Neural progenitor cell (in vitro differentiated cells): ENCODE measurements at regions not wholly inside any gene's neighbourhood (a gene's known extent, or its start where the extent isn't known, plus 50 kb on each side); places are given as distances from the start of the nearest gene placed in this dataset.
"Not testable (repeated sequence)": the region's sequence is repeated elsewhere in the genome, so short reads cannot be mapped to it uniquely, and the experiment has no call there.

ENCODE experiments used
- DNase-seq: peaks from one replicate; pipeline ENCODE4 v3.0.0-alpha.2; 2016; ENCODE audit warnings: low spot score
- H2AFZ ChIP-seq: fragments of 200-600 bp; sonication (generic); replicated peaks from 2 replicates; pipeline ENCODE4 v1.6.1; 2016; ENCODE audit warnings: antibody characterized with exemption
- H3F3A ChIP-seq: fragments of 200-600 bp; sonication (generic); 2 replicates; pipeline ENCODE4 v1.6.1; 2016; ENCODE audit warnings: antibody characterized with exemption, low read depth
- H3K27ac ChIP-seq: fragments of 200-600 bp; sonication (generic); 2 replicates; pipeline ENCODE4 v1.5.1; 2016; ENCODE audit warnings: mild to moderate bottlenecking
- H3K27me3 ChIP-seq: fragments of 200-600 bp; sonication (generic); 2 replicates; pipeline ENCODE4 v1.6.1; 2016; ENCODE audit warnings: mild to moderate bottlenecking, moderate library complexity
- H3K36me3 ChIP-seq: fragments of 200-600 bp; sonication (generic); 2 replicates; pipeline ENCODE4 v1.5.1; 2016
- H3K4me1 ChIP-seq: fragments of 200-600 bp; sonication (generic); 2 replicates; pipeline ENCODE4 v1.6.1; 2016; ENCODE audit warnings: mixed run types
- H3K4me2 ChIP-seq: fragments of 200-600 bp; sonication (generic); 2 replicates; pipeline ENCODE4 v1.6.1; 2016
- H3K4me3 ChIP-seq: fragments of 200-600 bp; sonication (generic); 2 replicates; pipeline ENCODE4 v1.5.1; 2016
- H3K79me2 ChIP-seq: fragments of 200-600 bp; sonication (generic); 2 replicates; pipeline ENCODE4 v1.6.1; 2016; ENCODE audit warnings: low read depth
- H3K9ac ChIP-seq: fragments of 200-600 bp; sonication (generic); 2 replicates; pipeline ENCODE4 v1.6.1; 2016
- H3K9me3 ChIP-seq: fragments of 200-600 bp; sonication (generic); 2 replicates; pipeline ENCODE4 v1.5.1; 2016; ENCODE audit warnings: low read depth
- H4K20me1 ChIP-seq: fragments of 200-600 bp; sonication (generic); 2 replicates; pipeline ENCODE4 v1.6.1; 2016; ENCODE audit warnings: low read depth
- H3K27ac Mint-ChIP-seq: 3 replicates; pipeline ENCODE4 v1.8.0; 2021; ENCODE audit warnings: mixed read lengths
- H3K27me3 Mint-ChIP-seq: 2 replicates; pipeline ENCODE4 v1.8.0; 2022; ENCODE audit warnings: low read depth, mild to moderate bottlenecking, inconsistent platforms, moderate library complexity, mixed read lengths; ENCODE audit not compliant: insufficient read depth
- H3K36me3 Mint-ChIP-seq: 3 replicates; pipeline ENCODE4 v1.8.0; 2021; ENCODE audit warnings: mixed read lengths
- H3K4me1 Mint-ChIP-seq: 3 replicates; pipeline ENCODE4 v1.8.0; 2021; ENCODE audit warnings: mixed read lengths
- H3K4me3 Mint-ChIP-seq: 3 replicates; pipeline ENCODE4 v1.8.0; 2021; ENCODE audit warnings: mild to moderate bottlenecking, moderate library complexity, mixed read lengths
- H3K9me3 Mint-ChIP-seq: 3 replicates; pipeline ENCODE4 v1.8.0; 2020; ENCODE audit warnings: mixed read lengths
- TF ChIP-seq, protein P1 (sequence below): fragments of 200-600 bp; sonication (generic); IDR thresholded peaks from 2 replicates; pipeline ENCODE4 v1.5.1; 2017; ENCODE audit warnings: antibody characterized with exemption, mild to moderate bottlenecking

- not testable (repeated sequence) for H3K27me3 ChIP-seq, H3K4me1 Mint-ChIP-seq, H3F3A ChIP-seq, H2AFZ ChIP-seq, H3K4me2 ChIP-seq, H3K4me1 ChIP-seq, H3K9me3 ChIP-seq, H3K79me2 ChIP-seq, H3K27me3 Mint-ChIP-seq, H3K36me3 Mint-ChIP-seq, H3K9ac ChIP-seq, H3K9me3 Mint-ChIP-seq, H3K4me3 Mint-ChIP-seq, DNase-seq, H3K4me3 ChIP-seq, H3K27ac ChIP-seq, H3K27ac Mint-ChIP-seq, H4K20me1 ChIP-seq, H3K36me3 ChIP-seq
These were observed 259.9 kb upstream of the PLGLB2 start for GRCh38 chr2:87488021-87488420.

- not testable (repeated sequence) for H3K27ac Mint-ChIP-seq, H2AFZ ChIP-seq, H3K36me3 ChIP-seq, H4K20me1 ChIP-seq, H3K9ac ChIP-seq, H3K4me3 ChIP-seq, DNase-seq, H3K9me3 ChIP-seq, H3K4me1 Mint-ChIP-seq, H3F3A ChIP-seq, H3K79me2 ChIP-seq, H3K36me3 Mint-ChIP-seq, H3K27ac ChIP-seq, H3K4me3 Mint-ChIP-seq, H3K27me3 ChIP-seq, H3K9me3 Mint-ChIP-seq, H3K4me2 ChIP-seq, H3K27me3 Mint-ChIP-seq, H3K4me1 ChIP-seq
These were observed 258.9 kb upstream of the PLGLB2 start for GRCh38 chr2:87488991-87489390.

DNA sequence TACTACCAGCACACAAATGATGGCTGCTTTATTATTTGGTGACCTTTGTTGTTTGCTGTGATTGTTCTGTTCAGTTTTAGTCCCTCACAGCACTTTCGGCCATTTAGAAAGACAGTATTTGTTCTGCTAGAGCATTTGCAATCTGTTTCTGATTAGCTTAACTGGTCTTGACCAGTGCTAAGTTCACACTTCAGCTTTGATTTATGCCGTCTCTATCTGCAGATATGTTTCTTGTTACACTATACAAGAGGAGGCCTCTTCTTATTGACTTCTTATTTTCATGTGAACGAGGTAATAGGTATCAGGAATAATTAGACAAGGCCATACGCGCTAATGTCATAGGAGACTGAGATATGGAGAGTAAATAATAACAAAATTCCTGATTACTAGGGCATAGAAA, 253.0 kb upstream of the PLGLB2 start:
- H3K4me3 ChIP-seq, H3K27ac Mint-ChIP-seq, H3K27me3 Mint-ChIP-seq: not testable (repeated sequence)

DNA sequence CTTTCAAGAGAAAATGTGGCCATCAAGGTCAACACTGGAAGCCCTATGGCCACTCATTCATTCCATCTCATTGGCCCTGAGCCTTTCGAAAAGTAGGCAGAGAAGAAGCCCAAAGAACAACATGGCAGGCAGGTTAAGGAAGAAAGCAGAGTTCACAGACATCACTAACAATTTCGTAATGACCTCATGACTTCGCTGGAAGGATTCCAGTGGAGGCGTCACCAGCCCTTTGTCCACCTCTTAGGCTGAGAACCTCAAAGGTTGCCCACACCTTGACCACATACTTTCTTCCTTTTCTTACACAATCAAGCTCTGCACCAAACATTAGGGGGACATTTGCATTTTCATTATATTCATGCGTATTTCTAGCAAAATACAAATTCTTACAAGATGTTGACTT, 252.4 kb upstream of the PLGLB2 start:
- H3K27me3 Mint-ChIP-seq, H2AFZ ChIP-seq, H3K27me3 ChIP-seq, H3K4me3 ChIP-seq, H3F3A ChIP-seq, H3K36me3 ChIP-seq, H3K27ac ChIP-seq, DNase-seq, H3K4me2 ChIP-seq, H3K4me1 ChIP-seq, H3K9ac ChIP-seq, H3K4me1 Mint-ChIP-seq, H3K36me3 Mint-ChIP-seq, H3K9me3 ChIP-seq, H3K4me3 Mint-ChIP-seq, H3K79me2 ChIP-seq, H3K27ac Mint-ChIP-seq, H3K9me3 Mint-ChIP-seq, H4K20me1 ChIP-seq: not testable (repeated sequence)

More for the DNA sequence above, 253.0 kb upstream of the PLGLB2 start:
- not testable (repeated sequence) for H3K27me3 ChIP-seq, H3K36me3 ChIP-seq, H3K9me3 ChIP-seq, H3K27ac ChIP-seq, H3F3A ChIP-seq, H3K4me1 ChIP-seq, H2AFZ ChIP-seq, H3K4me1 Mint-ChIP-seq, H3K79me2 ChIP-seq, DNase-seq, H3K9me3 Mint-ChIP-seq, H3K4me3 Mint-ChIP-seq, H3K9ac ChIP-seq, H3K36me3 Mint-ChIP-seq, H3K4me2 ChIP-seq, H4K20me1 ChIP-seq

- not testable (repeated sequence) for H3K27me3 Mint-ChIP-seq, H3K36me3 Mint-ChIP-seq, H3K4me3 Mint-ChIP-seq, H3K4me2 ChIP-seq, H3K4me3 ChIP-seq, H3K27ac Mint-ChIP-seq, H3K9ac ChIP-seq, H3K9me3 Mint-ChIP-seq, H2AFZ ChIP-seq, H3K27ac ChIP-seq, H3K4me1 ChIP-seq, H3K9me3 ChIP-seq, H3F3A ChIP-seq, H4K20me1 ChIP-seq, H3K4me1 Mint-ChIP-seq, H3K27me3 ChIP-seq, H3K79me2 ChIP-seq, H3K36me3 ChIP-seq
- TF ChIP-seq, protein P1, sequence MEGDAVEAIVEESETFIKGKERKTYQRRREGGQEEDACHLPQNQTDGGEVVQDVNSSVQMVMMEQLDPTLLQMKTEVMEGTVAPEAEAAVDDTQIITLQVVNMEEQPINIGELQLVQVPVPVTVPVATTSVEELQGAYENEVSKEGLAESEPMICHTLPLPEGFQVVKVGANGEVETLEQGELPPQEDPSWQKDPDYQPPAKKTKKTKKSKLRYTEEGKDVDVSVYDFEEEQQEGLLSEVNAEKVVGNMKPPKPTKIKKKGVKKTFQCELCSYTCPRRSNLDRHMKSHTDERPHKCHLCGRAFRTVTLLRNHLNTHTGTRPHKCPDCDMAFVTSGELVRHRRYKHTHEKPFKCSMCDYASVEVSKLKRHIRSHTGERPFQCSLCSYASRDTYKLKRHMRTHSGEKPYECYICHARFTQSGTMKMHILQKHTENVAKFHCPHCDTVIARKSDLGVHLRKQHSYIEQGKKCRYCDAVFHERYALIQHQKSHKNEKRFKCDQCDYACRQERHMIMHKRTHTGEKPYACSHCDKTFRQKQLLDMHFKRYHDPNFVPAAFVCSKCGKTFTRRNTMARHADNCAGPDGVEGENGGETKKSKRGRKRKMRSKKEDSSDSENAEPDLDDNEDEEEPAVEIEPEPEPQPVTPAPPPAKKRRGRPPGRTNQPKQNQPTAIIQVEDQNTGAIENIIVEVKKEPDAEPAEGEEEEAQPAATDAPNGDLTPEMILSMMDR = peak; percentile 39
- peak; percentile 2 for DNase-seq
These were observed 251.6 kb upstream of the PLGLB2 start for GRCh38 chr2:87496036-87497006.

DNA sequence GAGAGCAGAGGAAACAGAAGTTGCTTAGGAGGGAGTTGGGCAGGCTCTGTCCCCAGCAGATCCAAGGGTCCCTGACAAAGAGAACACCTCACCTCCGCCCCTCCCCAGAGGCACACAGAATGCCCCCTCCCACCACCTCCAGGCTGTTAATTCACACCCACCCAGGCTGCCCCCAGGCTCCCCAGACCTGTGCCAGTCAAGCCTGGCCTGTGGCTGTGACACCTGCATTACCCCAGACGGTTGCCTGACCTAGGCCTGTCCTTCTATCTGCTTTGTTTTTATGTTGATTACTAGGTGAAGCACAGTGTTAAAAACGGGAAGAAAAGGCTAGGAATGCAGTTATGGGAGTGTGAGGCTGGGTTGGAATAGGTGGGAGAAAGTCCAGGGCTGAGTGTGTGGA, 250.8 kb upstream of the PLGLB2 start:
- not testable (repeated sequence) for H4K20me1 ChIP-seq, H3K9me3 ChIP-seq, H3K27ac ChIP-seq, DNase-seq, H3K27me3 Mint-ChIP-seq, H3F3A ChIP-seq, H3K27ac Mint-ChIP-seq, H3K4me1 Mint-ChIP-seq, H3K36me3 Mint-ChIP-seq, H3K4me3 ChIP-seq, H3K79me2 ChIP-seq, H3K36me3 ChIP-seq, H3K4me3 Mint-ChIP-seq, H2AFZ ChIP-seq, H3K4me2 ChIP-seq, H3K9me3 Mint-ChIP-seq, H3K27me3 ChIP-seq, H3K4me1 ChIP-seq, H3K9ac ChIP-seq

- H4K20me1 ChIP-seq, H3K4me1 Mint-ChIP-seq, H3K27me3 Mint-ChIP-seq, H3K36me3 ChIP-seq, H3K27ac ChIP-seq, H3K4me3 Mint-ChIP-seq, H3K27ac Mint-ChIP-seq, H3K27me3 ChIP-seq, H3K4me1 ChIP-seq, H3K36me3 Mint-ChIP-seq, H3K9ac ChIP-seq, H3K79me2 ChIP-seq, DNase-seq, H3F3A ChIP-seq, H3K9me3 ChIP-seq, H3K4me2 ChIP-seq, H3K9me3 Mint-ChIP-seq, H2AFZ ChIP-seq, H3K4me3 ChIP-seq: not testable (repeated sequence)
These were observed 250.2 kb upstream of the PLGLB2 start for GRCh38 chr2:87497700-87498099.
